GM18858 (cell line): ENCODE measurements at regions not wholly inside any gene's neighbourhood (a gene's known extent, or its start where the extent isn't known, plus 50 kb on each side); places are given as distances from the start of the nearest gene placed in this dataset.
"Not testable (repeated sequence)": the region's sequence is repeated elsewhere in the genome, so short reads cannot be mapped to it uniquely, and the experiment has no call there.

ENCODE experiments used
- ATAC-seq: cut with Tn5 transposase; IDR thresholded peaks from one replicate; pipeline ENCODE4 v1.9.1; 2021; ENCODE audit not compliant: unreplicated experiment

- no peak for ATAC-seq
Observed at GRCh38 chr4:153877898-153878297, 89.0 kb upstream of the SFRP2 start.

- ATAC-seq = no peak
Observed at GRCh38 chr4:153873741-153874140, 84.9 kb upstream of the SFRP2 start.

- ATAC-seq = not testable (repeated sequence)
Observed at GRCh38 chr4:153866766-153867165, 77.9 kb upstream of the SFRP2 start.

DNA sequence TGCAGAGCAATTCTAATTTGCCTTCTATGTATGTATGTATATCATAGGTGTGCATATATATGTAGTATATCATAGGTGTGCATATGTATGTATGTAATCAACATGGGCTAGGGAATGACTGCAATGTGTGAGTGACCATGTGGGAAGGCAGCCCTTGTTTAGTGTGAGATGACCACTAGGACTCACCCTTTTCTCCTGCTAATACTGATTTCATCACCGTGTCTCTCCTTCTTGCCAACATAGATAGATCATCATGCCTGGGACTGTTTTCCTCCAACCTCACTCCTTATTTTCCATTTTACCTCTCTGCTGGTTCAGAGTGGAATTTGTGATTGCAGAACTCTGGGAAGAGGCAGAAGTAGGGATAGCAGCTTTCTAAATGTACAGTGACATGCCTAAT is 63.6 kb upstream of the SFRP2 start:
- ATAC-seq = no peak

GRCh38 chr4:153850533-153851280 is 61.8 kb upstream of the SFRP2 start:
- no peak for ATAC-seq

GRCh38 chr4:153844144-153844543 is 55.3 kb upstream of the SFRP2 start:
- no peak for ATAC-seq
